HG02981 (cell line): ENCODE measurements at regions not wholly inside any gene's neighbourhood (a gene's known extent, or its start where the extent isn't known, plus 50 kb on each side); places are given as distances from the start of the nearest gene placed in this dataset.

Experiments used
- ATAC-seq: cut with Tn5 transposase; IDR thresholded peaks from one replicate; pipeline ENCODE4 v1.9.1; 2021; ENCODE audit warnings: mild to moderate bottlenecking, moderate library complexity; ENCODE audit not compliant: unreplicated experiment

DNA sequence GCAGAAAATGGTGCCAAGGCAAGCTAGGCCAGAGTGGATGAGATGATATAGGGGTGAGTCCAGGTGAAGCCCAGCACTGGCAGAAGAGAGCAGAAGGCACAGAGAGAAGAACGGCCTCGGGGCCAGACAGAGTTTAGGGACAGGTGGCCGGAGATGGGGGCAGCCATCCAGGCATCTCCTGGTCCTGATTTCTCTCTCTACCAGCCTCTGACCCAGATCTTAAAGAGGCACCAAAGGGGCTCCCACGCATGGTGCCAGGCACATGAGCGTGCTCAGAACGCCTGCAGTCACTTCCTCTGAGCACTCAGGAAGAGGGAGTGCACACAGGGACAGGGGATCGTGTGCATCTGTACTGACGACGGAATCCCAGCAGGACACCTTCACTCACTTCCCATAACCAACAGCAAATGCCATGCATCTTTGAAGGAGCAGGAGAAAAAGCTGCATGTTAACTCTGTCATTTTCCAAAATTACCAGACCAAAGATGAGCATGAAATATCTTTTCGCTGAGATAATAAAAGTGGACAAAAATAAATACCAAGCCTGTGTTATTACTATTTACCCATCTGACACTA lies 427.8 kb upstream of the MYT1L start:
- no peak for ATAC-seq

DNA sequence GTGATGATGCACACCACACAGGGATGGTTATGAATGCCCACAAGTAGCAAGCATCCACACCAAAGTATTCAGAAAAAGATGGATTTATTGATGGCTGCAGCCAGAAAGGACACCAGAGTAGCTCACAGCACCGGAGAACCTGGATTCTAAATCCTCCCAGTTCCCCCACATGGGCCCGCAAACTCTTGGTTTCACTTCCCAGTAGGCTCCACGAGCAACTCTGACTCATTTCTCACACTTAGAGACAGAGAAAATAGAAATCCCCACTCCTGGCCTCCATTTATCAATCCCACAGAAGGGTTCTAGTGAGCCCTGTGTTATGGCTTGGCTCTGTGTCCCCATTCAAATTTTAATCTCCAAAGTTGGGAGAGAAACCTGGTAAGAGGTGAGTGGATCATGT lies 426.7 kb upstream of the MYT1L start:
- ATAC-seq, result no peak

DNA sequence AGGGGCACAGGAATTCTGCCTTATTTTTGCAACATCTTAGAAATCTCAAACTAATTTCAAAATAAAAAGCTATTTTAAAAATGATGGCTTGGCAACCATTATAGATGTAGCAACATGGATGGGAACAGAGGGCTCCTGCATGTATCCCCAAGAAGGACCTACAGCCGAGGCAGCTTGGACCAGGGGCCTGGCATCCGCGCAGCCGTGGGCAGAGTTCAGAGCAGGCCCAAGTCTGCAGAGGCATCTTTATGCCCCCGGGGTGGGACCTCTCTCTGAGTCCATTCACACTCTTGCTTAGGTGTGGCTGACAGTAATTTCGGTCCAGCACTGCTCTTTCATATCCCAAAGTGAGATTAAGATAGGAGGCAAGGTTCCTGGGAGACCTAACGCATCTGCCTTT lies 425.8 kb upstream of the MYT1L start:
- no peak for ATAC-seq

DNA sequence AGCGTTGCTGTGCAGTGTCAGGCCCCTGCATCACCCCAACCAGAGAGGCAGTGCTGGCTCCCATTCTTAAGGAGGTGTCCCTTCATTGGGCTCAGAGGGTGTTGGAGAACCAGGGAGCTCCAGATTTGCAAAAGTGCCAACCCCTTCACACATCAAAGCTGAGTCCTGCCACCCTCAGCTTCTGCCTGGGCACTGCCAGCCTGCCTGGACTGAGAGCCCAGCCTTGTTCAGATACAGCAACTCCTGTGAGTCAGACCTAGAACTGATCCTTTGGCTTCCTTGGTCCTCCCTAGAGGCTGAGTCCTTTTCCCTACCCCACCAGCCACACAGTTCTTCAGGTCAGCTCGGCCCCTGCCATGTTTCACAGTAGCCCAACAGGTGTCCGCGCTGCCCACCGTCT lies 424.9 kb upstream of the MYT1L start:
- no peak for ATAC-seq

DNA sequence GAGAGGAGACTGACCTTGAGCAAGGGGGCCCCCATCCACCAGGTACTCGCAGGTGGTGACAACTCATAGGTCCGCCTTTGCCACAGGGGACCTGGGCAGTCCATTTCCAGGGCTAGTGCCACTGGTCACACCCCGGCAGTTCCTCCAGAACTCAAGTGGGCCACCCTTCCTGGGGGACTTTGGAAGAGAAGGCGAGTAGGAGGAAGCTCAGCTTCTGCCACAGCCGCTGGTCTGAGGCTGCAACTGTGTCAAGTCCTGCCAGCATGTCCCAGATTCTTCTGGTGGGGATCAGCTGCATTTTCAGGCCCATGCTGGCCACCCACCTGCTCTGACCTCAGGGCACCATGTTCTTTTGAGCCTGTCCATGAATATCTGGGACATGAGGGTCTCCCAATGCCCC lies 423.9 kb upstream of the MYT1L start:
- no peak for ATAC-seq

DNA sequence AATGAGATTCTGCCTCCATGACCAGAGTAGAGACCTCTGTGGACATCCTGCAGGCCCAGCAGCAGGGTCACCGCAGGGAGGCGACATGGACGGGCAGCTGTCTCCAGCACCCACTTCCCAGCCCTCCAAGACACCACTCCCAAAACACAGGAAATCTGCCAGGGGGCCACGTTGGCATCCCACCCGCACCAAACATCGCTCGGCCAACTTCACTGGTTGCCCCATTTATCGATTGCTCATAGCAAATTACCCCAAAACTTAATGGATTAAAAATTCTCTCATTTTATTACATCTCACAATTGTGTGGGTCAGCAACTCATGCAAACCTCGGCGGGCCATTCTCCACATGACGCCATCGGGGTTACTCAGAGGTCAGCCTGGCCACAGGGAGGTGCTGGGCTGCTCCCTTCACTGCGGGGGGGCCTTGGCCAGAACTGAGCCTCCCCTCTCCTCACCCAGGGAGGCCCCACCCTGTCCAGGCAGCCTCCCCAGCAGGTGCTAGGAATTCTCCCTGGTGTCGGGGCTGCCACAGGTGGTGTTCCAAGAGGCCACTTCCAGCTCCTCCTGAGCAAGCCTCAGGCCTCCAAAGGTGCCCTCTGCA lies 420.7 kb upstream of the MYT1L start:
- ATAC-seq, result no peak

DNA sequence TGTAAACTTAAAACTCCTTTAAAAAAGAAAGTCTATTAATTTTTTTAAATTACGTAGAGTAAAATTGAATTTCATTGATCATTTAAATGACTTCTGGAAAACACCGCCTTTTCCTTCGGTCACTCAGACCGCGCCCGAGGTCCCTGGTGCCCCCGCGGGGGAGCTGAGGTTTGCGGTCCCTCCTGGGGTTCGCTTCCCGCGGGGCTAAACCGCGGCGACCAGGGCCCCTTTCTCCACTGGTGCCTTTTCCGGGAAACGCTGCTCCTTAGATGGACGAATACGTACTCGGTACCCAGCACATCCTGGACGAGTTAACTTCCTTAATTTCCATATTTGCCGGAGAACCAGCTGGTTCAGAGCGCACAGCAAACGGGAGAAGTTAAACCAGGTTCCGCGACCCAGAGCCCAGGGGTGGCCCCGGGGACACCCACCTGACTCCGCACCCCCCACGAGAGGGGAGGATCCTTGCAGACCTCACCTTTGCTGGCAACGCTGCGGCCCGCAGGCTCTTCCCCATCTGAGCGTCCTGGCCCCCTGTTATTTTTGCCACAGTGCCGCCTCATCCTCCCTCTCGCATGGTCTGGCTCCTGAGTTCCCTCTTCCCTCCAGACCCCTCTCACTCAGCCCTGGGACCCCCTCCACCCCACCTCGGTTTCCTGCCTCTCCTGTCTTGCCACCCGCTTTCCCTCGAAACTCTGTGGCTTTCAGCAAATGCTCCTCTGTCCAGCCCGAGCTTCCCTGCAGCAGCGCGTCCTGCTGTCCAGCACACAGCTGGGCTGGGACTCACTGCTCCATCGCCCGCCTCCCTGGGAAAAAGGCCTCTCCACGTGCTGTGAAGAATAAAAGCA lies 420.0 kb upstream of the MYT1L start:
- no peak for ATAC-seq

DNA sequence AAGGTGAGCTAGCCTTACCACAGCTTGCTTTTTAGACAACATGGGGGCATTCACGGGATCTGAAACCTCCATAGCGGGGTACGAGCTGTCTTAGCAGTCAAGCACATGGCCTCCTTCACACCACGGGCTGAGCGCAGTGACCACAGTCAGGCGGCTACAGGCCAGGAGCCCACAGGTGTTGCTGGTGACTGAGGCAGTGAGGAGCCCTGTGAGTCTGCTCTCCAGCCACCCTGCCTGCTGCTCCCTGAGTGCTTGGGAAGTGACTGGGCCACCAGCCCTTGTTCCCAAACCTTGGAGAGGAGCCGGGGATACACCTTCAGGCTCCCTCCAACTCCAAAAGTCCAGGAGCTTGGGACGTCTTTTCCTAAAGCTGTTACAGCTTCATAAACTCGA lies 418.1 kb upstream of the MYT1L start:
- no peak for ATAC-seq

DNA sequence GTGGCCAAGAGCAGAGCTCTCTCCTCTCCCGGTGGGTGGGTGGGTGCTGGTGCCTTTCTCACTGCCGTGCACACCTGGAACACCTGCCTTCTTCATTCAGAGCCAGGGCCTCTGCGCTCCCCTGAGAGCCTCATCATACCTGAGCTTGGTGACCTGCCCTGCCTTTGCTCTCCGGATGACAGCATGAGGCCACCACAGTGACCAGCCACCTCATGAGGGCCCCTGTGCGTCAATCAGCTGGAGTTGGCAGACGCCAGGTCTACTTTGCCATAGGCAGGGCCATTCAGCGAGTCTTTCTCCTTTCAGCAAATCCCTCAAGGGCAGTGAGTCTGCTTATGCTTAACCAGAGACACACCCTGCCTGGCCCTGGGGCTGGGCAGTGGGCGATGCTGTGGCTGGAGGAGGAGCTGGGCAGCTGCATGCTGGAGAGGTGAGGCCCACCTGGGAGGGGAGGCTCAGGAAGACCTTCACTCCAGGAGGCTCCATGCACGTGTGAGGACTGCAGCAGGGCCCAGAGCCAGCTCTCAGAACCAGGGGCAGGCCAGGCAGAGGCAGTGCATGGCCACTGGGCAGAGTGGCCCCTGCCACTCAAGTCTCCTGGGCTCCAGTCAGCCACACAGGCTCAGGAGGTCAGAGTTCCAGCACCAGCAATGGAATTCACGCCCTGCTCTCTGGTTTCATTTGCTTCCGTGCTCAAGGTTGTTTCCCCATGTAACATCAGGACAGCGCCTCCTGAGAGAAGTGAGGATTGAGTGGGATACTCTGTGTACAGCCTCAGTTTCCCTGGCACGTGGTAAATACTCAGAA lies 417.5 kb upstream of the MYT1L start:
- no peak for ATAC-seq

DNA sequence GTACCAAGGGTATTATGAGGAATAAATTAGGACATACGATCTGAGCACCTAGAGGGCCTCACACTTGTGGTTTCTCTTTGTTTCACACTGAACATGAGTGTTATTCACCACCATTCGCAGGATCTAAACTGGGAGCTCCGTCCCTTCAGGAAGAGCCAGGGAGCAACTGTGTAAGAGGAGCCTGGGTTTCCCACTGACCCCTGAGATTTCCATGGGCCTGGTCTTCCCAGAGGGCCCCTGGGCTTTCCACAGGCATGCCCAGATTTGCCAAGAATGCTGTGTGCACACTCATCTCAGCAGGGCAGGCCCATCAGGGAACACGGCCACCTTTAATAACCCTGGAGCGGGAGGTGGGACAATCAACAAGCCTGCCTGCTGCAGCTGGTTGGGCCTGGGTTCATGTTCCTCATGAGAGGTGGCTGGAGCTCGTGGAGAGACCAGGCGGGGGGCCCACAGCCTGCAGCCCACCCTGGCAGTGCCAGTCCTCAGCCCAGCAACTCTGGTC lies 416.8 kb upstream of the MYT1L start:
- ATAC-seq, result no peak

DNA sequence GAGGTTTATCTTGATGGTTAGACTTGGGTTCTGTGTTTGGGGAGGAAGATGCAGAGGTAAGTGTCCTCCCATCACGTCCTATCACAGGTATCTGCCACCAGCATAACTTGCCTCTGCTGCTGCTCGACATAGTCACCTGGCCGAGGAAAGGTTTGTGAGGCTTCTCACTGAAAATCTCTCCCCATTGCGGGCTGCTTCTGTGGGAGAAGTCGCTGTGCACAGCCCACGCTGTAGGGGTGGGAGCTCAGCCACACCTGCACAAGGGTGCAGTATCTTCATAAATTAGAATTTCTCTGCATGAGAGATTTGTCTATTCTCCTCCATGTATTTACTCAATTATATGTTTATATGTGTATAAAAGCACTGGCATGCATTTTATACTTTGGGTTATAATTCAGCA lies 415.7 kb upstream of the MYT1L start:
- ATAC-seq, result no peak

DNA sequence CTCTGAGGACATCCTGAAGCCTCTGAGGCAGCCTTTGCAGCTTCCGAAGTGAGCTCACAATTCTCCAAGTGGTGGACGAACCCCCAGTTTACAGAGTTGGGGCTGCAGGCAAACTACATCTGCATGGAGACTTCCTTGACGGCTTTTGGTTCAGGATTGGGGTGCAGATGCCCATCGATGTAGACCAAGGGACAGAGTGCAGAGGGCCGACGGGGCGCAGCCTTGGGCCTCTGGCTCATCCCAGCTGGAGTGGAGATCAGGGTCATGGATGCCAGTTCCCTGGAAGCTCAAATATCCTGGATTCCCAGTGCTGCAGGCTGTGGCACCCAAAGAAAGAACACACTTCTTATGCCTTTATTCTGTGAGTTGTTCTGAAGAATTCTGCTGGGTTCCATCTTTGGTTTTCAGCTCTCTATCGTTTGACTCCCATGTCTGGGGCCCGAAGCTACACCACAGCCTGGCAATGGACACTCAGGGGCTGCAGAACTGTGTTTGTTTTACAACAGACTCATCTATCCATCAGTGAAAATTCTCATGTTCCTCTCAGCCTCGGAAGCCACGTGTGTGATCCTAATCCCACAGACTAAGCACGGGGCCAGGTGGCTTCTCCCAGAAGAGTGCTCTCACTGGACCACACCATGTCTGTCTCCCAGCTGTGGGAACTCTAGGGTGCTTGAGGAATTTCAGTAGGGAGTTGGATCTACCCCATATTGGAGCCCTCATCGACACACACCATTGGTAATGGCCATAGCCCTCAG lies 414.1 kb upstream of the MYT1L start:
- no peak for ATAC-seq

DNA sequence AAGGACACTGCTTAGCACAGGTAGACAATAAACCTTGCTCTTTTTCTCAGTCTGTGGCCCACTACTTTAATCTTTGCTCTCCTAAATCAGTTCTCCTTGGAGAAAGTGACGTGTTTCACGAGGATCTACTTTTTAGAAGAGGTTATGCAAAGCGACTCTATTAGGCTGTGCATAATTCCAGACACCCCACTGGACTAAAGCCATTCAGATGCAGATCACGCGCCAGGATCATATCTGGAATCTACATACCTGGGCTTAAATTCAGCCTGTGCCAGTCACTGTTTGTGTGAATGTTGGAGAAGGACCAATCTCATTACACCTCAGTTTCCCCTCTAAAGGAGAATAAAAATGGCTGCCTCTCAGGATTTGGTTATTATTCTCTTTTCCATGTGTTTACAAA lies 413.0 kb upstream of the MYT1L start:
- ATAC-seq, result no peak

DNA sequence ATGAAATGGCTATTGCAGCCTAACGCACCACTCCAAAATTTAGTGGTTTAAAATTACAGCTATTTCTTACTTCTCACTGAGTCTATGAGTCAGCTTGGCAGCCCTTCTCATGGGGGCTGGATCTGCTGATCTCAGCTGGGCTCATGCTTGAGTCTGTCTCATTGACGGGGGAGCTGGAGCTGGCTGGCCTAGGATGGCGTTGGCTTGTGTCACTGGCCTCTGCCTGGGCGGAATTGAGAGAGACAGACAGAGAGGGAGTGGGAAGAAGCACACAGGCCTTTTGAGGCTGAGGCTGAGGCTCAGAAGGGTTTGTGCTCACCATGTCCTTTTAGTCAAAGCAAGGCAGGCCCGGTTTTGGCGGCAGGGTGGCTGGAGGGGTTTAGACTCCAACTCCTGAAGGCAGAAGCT lies 412.1 kb upstream of the MYT1L start:
- ATAC-seq, result no peak

DNA sequence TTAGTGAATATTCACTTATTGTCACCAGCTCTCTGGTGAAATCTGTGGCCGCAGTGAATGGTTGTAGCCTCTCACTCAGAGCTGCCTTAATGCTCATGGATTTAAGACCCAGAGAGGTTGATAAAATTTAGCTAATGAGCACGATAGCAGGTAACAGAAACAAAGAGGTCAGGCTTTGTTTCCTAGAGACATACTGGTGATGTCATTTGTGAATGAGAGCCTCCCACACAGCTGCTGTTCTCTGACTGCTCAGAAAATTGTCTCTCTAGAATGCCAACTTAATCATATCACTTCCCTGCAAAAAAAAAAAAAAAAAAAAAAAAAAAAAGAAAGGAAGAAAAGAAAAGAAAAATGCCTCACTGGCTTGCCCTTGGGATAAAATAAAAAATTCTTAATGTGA lies 411.7 kb upstream of the MYT1L start:
- no peak for ATAC-seq

DNA sequence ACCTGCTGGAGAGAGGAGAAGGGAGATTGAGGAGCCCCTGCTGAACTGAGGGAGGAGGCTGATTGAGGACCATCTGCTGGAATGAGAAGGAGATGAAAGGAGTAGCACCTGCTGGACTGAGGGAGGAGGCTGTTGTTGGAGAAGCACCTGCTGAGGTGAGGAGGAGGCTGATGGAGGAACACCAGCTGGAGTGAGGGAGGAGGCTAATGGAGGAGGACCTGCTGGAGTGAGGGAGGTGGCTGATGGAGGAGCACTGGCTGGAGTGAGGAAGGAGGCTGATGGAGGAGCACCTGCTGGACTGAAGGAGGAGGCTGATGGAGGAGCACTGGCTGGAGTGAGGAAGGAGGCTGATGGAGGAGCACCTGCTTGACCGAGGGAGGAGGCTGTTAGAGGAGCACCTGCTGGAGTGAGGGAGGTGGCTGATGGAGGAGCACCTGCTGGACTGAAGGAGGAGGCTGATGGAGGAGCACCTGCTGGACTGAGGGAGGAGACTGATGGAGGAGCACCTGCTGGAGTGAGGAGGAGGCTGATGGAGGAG lies 409.2 kb upstream of the MYT1L start:
- no peak for ATAC-seq

DNA sequence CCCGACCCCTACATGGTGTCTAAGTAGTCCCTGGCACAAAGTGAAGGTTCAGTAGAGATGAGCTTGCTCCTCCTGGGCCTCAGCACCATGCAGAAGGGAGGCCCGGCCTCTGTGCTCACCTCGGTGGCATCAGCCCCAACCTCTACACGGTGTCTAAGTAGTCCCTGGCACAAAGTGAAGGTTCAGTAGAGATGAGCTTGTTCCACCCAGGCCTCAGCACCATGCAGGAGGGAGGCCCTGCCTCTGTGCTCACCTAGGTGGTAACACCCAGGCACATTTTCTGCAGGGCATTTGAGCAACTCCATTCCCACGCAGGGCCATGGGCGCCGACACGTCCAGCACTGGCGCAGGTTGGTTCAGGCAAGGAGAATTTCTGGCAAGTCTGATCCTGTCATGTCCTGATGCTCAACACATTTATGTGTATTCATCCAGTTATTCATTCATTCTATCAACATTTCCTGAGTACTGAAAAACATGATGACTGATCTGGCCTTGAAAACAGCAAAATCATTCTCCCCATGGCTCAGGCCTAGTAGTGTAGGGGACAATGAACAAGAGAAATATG lies 408.2 kb upstream of the MYT1L start:
- ATAC-seq, result no peak

DNA sequence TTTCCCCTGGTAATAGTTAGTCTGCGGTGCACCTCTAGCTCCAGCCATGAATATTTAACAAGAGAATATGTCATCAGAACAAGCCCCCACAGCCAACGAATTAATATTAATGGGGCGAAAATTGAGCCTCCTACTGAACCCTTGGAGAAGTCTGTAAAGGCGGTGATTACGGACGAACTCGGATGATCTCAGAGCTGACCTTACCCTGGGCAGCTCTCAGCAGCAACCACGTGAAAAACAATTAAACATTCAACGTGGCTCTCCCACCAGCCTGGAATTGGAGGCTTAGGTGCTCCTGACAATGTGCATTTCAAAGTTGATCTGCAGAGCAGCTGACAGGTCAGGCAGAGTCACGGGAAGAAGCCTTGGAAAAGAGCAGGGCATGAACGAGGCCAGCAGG lies 407.6 kb upstream of the MYT1L start:
- no peak for ATAC-seq

DNA sequence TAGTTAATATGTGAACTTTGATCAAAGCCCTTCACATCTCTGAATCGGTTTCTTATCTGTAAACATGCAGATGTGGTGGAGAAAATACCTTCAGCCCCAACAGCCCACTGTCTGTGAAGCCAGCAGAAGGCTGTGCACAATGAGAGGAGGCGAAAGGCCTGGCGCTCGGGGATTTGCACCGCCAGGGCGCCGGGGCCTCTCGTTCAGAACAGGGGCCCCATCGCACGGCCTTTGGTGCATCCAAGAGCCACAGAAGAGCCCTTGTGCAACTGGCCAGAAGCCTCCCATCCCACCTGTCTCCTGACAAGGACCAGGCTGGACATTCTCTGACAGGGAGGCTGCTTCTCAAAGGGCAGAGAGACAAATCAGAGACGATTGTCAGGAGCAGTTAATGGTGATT lies 407.2 kb upstream of the MYT1L start:
- ATAC-seq, result no peak

DNA sequence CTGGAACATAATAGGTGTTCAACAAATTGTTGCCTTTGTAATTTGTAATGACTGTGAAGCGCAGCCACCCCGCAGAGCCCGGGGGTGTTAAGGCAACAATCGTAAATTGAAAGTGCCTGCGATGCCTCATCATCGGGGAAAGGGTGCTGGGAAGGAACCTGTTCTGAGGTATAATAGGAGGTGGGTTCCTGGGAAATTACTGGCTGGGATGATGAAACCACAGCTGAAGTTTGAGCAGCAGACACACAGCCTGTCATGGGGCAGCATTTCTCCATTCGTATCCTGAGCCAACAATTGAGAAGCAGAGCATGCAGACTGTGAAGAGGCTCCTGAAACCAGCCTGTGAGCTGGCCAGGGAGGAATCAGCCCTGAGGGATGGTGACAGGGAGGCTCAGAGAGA lies 404.0 kb upstream of the MYT1L start:
- no peak for ATAC-seq
